Fibroblast of lung (primary cell): ENCODE measurements at regions not wholly inside any gene's neighbourhood (a gene's known extent, or its start where the extent isn't known, plus 50 kb on each side); places are given as distances from the start of the nearest gene placed in this dataset.

Experiments used
- DNase-seq, 2 donors: peaks; one replicate each; pipeline versions ENCODE4 v3.0.0 to v3.0.0-alpha.2; 2010; ENCODE audit warnings: low read depth in 2 of 2
- H2AFZ ChIP-seq: 2 replicates; pipeline ENCODE4 v1.5.1; 2012; ENCODE audit warnings: low read length, control low read depth, inconsistent platforms
- H3K27ac ChIP-seq: 2 replicates; pipeline ENCODE4 v1.5.1; 2011; ENCODE audit warnings: low read length, control low read depth; ENCODE audit not compliant: insufficient read depth
- H3K27me3 ChIP-seq: 2 replicates; pipeline ENCODE4 v1.5.1; 2011; ENCODE audit warnings: mild to moderate bottlenecking, low read length; ENCODE audit not compliant: control insufficient read depth, insufficient read depth
- H3K36me3 ChIP-seq: 2 replicates; pipeline ENCODE4 v1.5.1; 2011; ENCODE audit warnings: low read length; ENCODE audit not compliant: control insufficient read depth, insufficient read depth
- H3K4me1 ChIP-seq: 2 replicates; pipeline ENCODE4 v1.5.1; 2011; ENCODE audit warnings: low read length; ENCODE audit not compliant: control insufficient read depth, insufficient read depth; ENCODE audit errors: extremely low read depth
- H3K4me2 ChIP-seq: 2 replicates; pipeline ENCODE4 v1.5.1; 2011; ENCODE audit warnings: low read length, control low read depth; ENCODE audit not compliant: insufficient read depth; ENCODE audit errors: extremely low read depth
- H3K4me3 ChIP-seq, 4 experiments: fragments of 200-600 bp in 1 of 4; sonication (generic) in 1 of 4; replicated peaks in 1 of 4; 2 replicates each; pipeline ENCODE4 v1.5.1; 2011 to 2016; ENCODE audit warnings: low read length in 4 of 4, low read depth in 3 of 4, mild to moderate bottlenecking in 3 of 4, control low read depth in 2 of 4, inconsistent platforms in 1 of 4, mixed read lengths in 1 of 4; ENCODE audit not compliant: insufficient read depth in 1 of 4; ENCODE audit errors: control extremely low read depth in 1 of 4
- H3K79me2 ChIP-seq: 2 replicates; pipeline ENCODE4 v1.5.1; 2012; ENCODE audit warnings: mild to moderate bottlenecking, low read length, inconsistent platforms; ENCODE audit not compliant: control insufficient read depth, insufficient read depth
- H3K9ac ChIP-seq: 2 replicates; pipeline ENCODE4 v1.5.1; 2011; ENCODE audit warnings: mild to moderate bottlenecking, low read length, control low read depth; ENCODE audit not compliant: insufficient read depth
- H3K9me3 ChIP-seq: 2 replicates; pipeline ENCODE4 v1.5.1; 2012; ENCODE audit warnings: low read depth, low read length; ENCODE audit not compliant: control insufficient read depth, insufficient read depth
- H4K20me1 ChIP-seq: 2 replicates; pipeline ENCODE4 v1.5.1; 2011; ENCODE audit warnings: low read length; ENCODE audit not compliant: control insufficient read depth, insufficient read depth; ENCODE audit errors: extremely low read depth
- CTCF ChIP-seq, 2 donors: IDR thresholded peaks in 1 of 2; conservative IDR thresholded peaks in 1 of 2; 1 replicate in 1 of 2; 2 replicates in 1 of 2; pipeline ENCODE4 v1.5.1; 2011 to 2012; ENCODE audit warnings: low read length in 2 of 2, control low read depth in 1 of 2, inconsistent platforms in 1 of 2, low read depth in 1 of 2, mild to moderate bottlenecking in 1 of 2
- EZH2 ChIP-seq: IDR thresholded peaks from 2 replicates; pipeline ENCODE4 v1.5.1; 2012; ENCODE audit warnings: low read length, control low read depth, mild to moderate bottlenecking; ENCODE audit errors: missing control alignments

GRCh38 chr3:56868706-56869105 is 67.0 kb upstream of the ARHGEF3 start:
- Histone ChIP-seq H3K27ac (no peak overlapping the region), H3K36me3 (no peaks in the 10 kb centered on the region), H3K9ac (no peak overlapping the region), H3K79me2 (no peaks in the 10 kb centered on the region), H3K4me1 (no peaks in the 10 kb centered on the region), H4K20me1 (no peaks in the 10 kb centered on the region), H3K4me3 (no peak overlapping the region), H3K4me2 (no peak overlapping the region), H3K27me3 (no peaks in the 10 kb centered on the region), H2AFZ (no peak overlapping the region), H3K9me3 (no peaks in the 10 kb centered on the region)
- no peak for TF ChIP-seq EZH2
- no peak for TF ChIP-seq CTCF (conservative IDR thresholded peaks at IDR 0.05 in 1 of 2, IDR thresholded peaks at IDR 0.05 in 1 of 2; ENCODE audit: low read depth in 1 of 2, low read length in 2 of 2)
- DNase-seq = no peak

- no peaks in the 10 kb centered on the region for H3K36me3 ChIP-seq
- no peak overlapping the region for H3K27ac ChIP-seq
- H3K27me3 ChIP-seq = no peaks in the 10 kb centered on the region
- H3K9me3 ChIP-seq = no peaks in the 10 kb centered on the region
- no peak overlapping the region for H3K9ac ChIP-seq
- H3K4me3 ChIP-seq = no peak overlapping the region
- H2AFZ ChIP-seq = no peak overlapping the region
- H3K4me2 ChIP-seq = no peak overlapping the region
- no peak for DNase-seq
- H4K20me1 ChIP-seq = no peaks in the 10 kb centered on the region
- no peaks in the 10 kb centered on the region for H3K79me2 ChIP-seq
- TF ChIP-seq CTCF (conservative IDR thresholded peaks at IDR 0.05 in 1 of 2, IDR thresholded peaks at IDR 0.05 in 1 of 2; ENCODE audit: low read depth in 1 of 2, low read length in 2 of 2) = no peak
- TF ChIP-seq EZH2 = no peak
- no peaks in the 10 kb centered on the region for H3K4me1 ChIP-seq
Observed at GRCh38 chr3:56867671-56868070, 65.9 kb upstream of the ARHGEF3 start.

GRCh38 chr3:56864918-56865524 is 63.3 kb upstream of the ARHGEF3 start:
- no peak overlapping the region for H3K4me3 ChIP-seq
- H3K27me3 ChIP-seq = no peaks in the 10 kb centered on the region
- no peak for TF ChIP-seq CTCF (conservative IDR thresholded peaks at IDR 0.05 in 1 of 2, IDR thresholded peaks at IDR 0.05 in 1 of 2; ENCODE audit: low read depth in 1 of 2, low read length in 2 of 2)
- no peak for TF ChIP-seq EZH2
- no peaks in the 10 kb centered on the region for H3K4me1 ChIP-seq
- DNase-seq = no peak
- no peak overlapping the region for H3K9ac ChIP-seq
- no peaks in the 10 kb centered on the region for H3K36me3 ChIP-seq
- H2AFZ ChIP-seq = no peak overlapping the region
- no peak overlapping the region for H3K27ac ChIP-seq
- H3K9me3 ChIP-seq = no peaks in the 10 kb centered on the region
- H3K4me2 ChIP-seq = no peak overlapping the region
- no peaks in the 10 kb centered on the region for H4K20me1 ChIP-seq
- no peaks in the 10 kb centered on the region for H3K79me2 ChIP-seq
